ENCODE measurements at regions not wholly inside any gene's neighbourhood (a gene's known extent, or its start where the extent isn't known, plus 50 kb on each side); places are given as distances from the start of the nearest gene placed in this dataset.

- TF ChIP-seq, protein P1, sequence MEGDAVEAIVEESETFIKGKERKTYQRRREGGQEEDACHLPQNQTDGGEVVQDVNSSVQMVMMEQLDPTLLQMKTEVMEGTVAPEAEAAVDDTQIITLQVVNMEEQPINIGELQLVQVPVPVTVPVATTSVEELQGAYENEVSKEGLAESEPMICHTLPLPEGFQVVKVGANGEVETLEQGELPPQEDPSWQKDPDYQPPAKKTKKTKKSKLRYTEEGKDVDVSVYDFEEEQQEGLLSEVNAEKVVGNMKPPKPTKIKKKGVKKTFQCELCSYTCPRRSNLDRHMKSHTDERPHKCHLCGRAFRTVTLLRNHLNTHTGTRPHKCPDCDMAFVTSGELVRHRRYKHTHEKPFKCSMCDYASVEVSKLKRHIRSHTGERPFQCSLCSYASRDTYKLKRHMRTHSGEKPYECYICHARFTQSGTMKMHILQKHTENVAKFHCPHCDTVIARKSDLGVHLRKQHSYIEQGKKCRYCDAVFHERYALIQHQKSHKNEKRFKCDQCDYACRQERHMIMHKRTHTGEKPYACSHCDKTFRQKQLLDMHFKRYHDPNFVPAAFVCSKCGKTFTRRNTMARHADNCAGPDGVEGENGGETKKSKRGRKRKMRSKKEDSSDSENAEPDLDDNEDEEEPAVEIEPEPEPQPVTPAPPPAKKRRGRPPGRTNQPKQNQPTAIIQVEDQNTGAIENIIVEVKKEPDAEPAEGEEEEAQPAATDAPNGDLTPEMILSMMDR (IDR thresholded peaks at IDR 0.05): no peak
- no peak overlapping the region for H3K27ac ChIP-seq
- peak; percentile 36 for ATAC-seq (ENCODE audit: insufficient number of reproducible peaks, low FRiP score, low read depth)
Observed at GRCh38 chr16:63082101-63082500, 1045.9 kb upstream of the CDH8 start.

DNA sequence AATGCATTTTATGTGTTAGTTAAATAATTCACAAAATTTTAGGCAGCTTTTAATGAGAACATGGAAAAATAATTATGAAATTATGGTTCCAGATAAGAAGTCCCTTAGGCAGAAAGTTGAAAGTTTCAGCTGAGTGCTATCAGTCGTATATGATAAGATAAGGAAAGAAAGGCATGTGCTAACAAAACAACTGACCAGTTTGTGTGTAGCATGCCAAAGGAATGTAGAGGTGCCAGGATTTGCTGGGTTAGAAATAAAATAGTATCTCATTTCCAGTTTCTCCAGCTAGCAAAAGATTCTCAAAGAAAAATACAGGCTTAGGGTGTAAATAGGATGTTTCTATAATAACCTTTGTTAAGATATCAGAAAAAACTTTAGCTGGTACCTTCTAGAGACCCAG is 1044.5 kb upstream of the CDH8 start:
- H3K36me3 ChIP-seq: no peaks in the 10 kb centered on the region
- no peak overlapping the region for H3K4me3 ChIP-seq
- H3K9me3 ChIP-seq: no peaks in the 10 kb centered on the region
- H3K27ac ChIP-seq: no peak overlapping the region
- no peaks in the 10 kb centered on the region for H3K27me3 ChIP-seq (replicated peaks; ENCODE audit: insufficient read depth)
- DNase-seq (ENCODE audit: low spot score) (no peak), ATAC-seq (ENCODE audit: insufficient number of reproducible peaks, low FRiP score, low read depth) (no peak)
- no peaks in the 10 kb centered on the region for H3K4me1 ChIP-seq (ENCODE audit: control insufficient read depth in 1 of 2, low read depth in 2 of 2)
- TF ChIP-seq, protein P1 (IDR thresholded peaks at IDR 0.05): no peak

More at GRCh38 chr16:63082101-63082500, 1045.9 kb upstream of the CDH8 start:
- H3K36me3 ChIP-seq: no peaks in the 10 kb centered on the region
- no peak for DNase-seq (ENCODE audit: low spot score)
- H3K4me1 ChIP-seq (ENCODE audit: control insufficient read depth in 1 of 2, low read depth in 2 of 2): no peaks in the 10 kb centered on the region
- no peaks in the 10 kb centered on the region for H3K9me3 ChIP-seq
- no peak overlapping the region for H3K4me3 ChIP-seq
- H3K27me3 ChIP-seq (replicated peaks; ENCODE audit: insufficient read depth): no peaks in the 10 kb centered on the region

DNA sequence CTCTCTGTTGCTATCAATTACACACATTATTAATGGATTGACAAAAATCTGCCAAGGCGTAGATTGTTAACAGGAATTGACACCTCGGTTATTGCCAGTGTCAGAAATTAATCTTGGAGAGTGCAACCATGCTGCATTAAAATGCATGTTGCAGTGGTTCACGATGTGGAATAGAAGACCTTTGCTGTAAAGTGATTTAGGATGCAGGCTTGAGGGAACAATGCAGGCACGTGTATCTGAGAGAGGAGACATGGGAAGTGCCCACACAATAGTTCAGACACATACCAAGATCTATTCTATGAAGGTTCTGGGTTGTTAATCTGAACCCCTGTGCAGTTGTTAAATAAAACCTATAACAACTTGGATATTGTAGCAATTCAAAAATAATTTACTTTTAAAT is 1032.8 kb upstream of the CDH8 start:
- Histone ChIP-seq H3K27ac (no peak overlapping the region), H3K27me3 (replicated peaks; ENCODE audit: insufficient read depth) (no peaks in the 10 kb centered on the region), H3K9me3 (no peaks in the 10 kb centered on the region), H3K4me3 (no peak overlapping the region), H3K4me1 (ENCODE audit: control insufficient read depth in 1 of 2, low read depth in 2 of 2) (no peaks in the 10 kb centered on the region), H3K36me3 (no peaks in the 10 kb centered on the region)
- ATAC-seq (ENCODE audit: insufficient number of reproducible peaks, low FRiP score, low read depth) (no peak), DNase-seq (ENCODE audit: low spot score) (no peak)
- TF ChIP-seq, protein P1 (IDR thresholded peaks at IDR 0.05): no peak

- ATAC-seq (ENCODE audit: insufficient number of reproducible peaks, low FRiP score, low read depth): no peak
- no peak for DNase-seq (ENCODE audit: low spot score)
- H3K9me3 ChIP-seq: no peaks in the 10 kb centered on the region
- no peaks in the 10 kb centered on the region for H3K27me3 ChIP-seq (replicated peaks; ENCODE audit: insufficient read depth)
- no peak overlapping the region for H3K4me3 ChIP-seq
- no peak overlapping the region for H3K27ac ChIP-seq
- H3K4me1 ChIP-seq (ENCODE audit: control insufficient read depth in 1 of 2, low read depth in 2 of 2): no peaks in the 10 kb centered on the region
- TF ChIP-seq, protein P1 (IDR thresholded peaks at IDR 0.05): no peak
- H3K36me3 ChIP-seq: no peaks in the 10 kb centered on the region
Observed at GRCh38 chr16:63067141-63067540, 1030.9 kb upstream of the CDH8 start.

DNA sequence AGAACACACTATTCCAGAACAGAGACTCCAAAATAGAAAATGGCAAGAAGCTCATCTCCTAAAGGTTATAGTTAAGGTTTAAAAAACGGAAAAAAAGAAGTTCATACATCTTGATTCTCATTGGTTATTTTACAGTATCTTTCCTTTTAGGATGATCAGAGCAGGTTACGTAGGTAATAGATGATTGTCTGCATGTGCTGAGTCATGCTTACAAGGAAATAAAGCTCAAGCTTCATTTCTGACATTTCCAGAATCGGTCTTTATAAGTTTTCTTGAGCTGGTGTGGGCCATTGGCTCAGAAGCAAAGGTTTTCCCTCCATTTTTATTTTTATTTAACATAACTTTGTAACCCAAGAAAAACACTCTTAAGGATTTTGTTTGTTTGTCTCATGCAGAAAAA is 1030.3 kb upstream of the CDH8 start:
- DNase-seq (ENCODE audit: low spot score): no peak
- ATAC-seq (ENCODE audit: insufficient number of reproducible peaks, low FRiP score, low read depth): no peak
- no peaks in the 10 kb centered on the region for H3K27me3 ChIP-seq (replicated peaks; ENCODE audit: insufficient read depth)
- no peak overlapping the region for H3K4me3 ChIP-seq
- H3K9me3 ChIP-seq: no peaks in the 10 kb centered on the region
- H3K36me3 ChIP-seq: no peaks in the 10 kb centered on the region
- H3K4me1 ChIP-seq (ENCODE audit: control insufficient read depth in 1 of 2, low read depth in 2 of 2): no peaks in the 10 kb centered on the region
- H3K27ac ChIP-seq: no peak overlapping the region
- TF ChIP-seq, protein P1 (IDR thresholded peaks at IDR 0.05): no peak
